ENCODE measurements at regions not wholly inside any gene's neighbourhood (a gene's known extent, or its start where the extent isn't known, plus 50 kb on each side); places are given as distances from the start of the nearest gene placed in this dataset.
A peak's percentile ranks its signal among the peaks of the same experiment; 100 is the strongest.

GRCh38 chr10:29857843-29858701 is 201.3 kb downstream of the JCAD start:
- H3K27me3 ChIP-seq, result no peaks in the 10 kb centered on the region
- WGBS, result 26% methylated on average over 11 of the region's 11 CpGs
- no peaks in the 10 kb centered on the region for H3K9me3 ChIP-seq
- no peak overlapping the region for H3K27ac ChIP-seq
- H3K4me3 ChIP-seq, result no peak overlapping the region
- DNase-seq (ENCODE audit: low spot score in 2 of 2), result peak in 1 of 2 donors; percentile 71
- peaks cover 61% of the 10 kb centered on the region for H3K4me1 ChIP-seq
- peak; percentile 42 to 55 for TF ChIP-seq CTCF (IDR thresholded peaks at IDR 0.05)
- no peak for TF ChIP-seq EP300 (IDR thresholded peaks at IDR 0.05)
- H3K36me3 ChIP-seq, result no peaks in the 10 kb centered on the region

GRCh38 chr10:29856295-29856694 is 203.1 kb downstream of the JCAD start:
- TF ChIP-seq POLR2A (IDR thresholded peaks at IDR 0.05) (no peak), EP300 (IDR thresholded peaks at IDR 0.05) (no peak), POLR2AphosphoS5 (IDR thresholded peaks at IDR 0.05) (no peak), CTCF (IDR thresholded peaks at IDR 0.05) (no peak)
- Histone ChIP-seq H3K4me1 (peaks cover 46% of the 10 kb centered on the region), H3K9me3 (no peaks in the 10 kb centered on the region), H3K36me3 (no peaks in the 10 kb centered on the region), H3K27ac (no peak overlapping the region), H3K4me3 (no peak overlapping the region), H3K27me3 (no peaks in the 10 kb centered on the region)
- DNase-seq (ENCODE audit: low spot score in 2 of 2), result no peak
- 98% methylated on average over 3 of the region's 3 CpGs for WGBS

GRCh38 chr10:29853913-29854312 is 205.5 kb downstream of the JCAD start:
- no peak for DNase-seq (ENCODE audit: low spot score in 2 of 2)
- TF ChIP-seq POLR2AphosphoS5 (IDR thresholded peaks at IDR 0.05), result no peak
- TF ChIP-seq CTCF (IDR thresholded peaks at IDR 0.05), result no peak
- TF ChIP-seq POLR2A (IDR thresholded peaks at IDR 0.05), result no peak
- TF ChIP-seq EP300 (IDR thresholded peaks at IDR 0.05), result no peak
- H3K27ac ChIP-seq, result no peak overlapping the region
- 55% methylated on average over 4 of the region's 4 CpGs for WGBS
- H3K4me3 ChIP-seq, result no peak overlapping the region
- peaks cover 37% of the 10 kb centered on the region for H3K4me1 ChIP-seq
- H3K36me3 ChIP-seq, result no peaks in the 10 kb centered on the region
- H3K9me3 ChIP-seq, result no peaks in the 10 kb centered on the region
- H3K27me3 ChIP-seq, result no peaks in the 10 kb centered on the region

GRCh38 chr10:29851241-29851640 is 208.1 kb downstream of the JCAD start:
- TF ChIP-seq POLR2A (IDR thresholded peaks at IDR 0.05) (no peak), EP300 (IDR thresholded peaks at IDR 0.05) (no peak), CTCF (IDR thresholded peaks at IDR 0.05) (no peak), POLR2AphosphoS5 (IDR thresholded peaks at IDR 0.05) (no peak)
- 90% methylated on average over 5 of the region's 5 CpGs for WGBS
- H3K4me1 ChIP-seq, result peaks cover 26% of the 10 kb centered on the region
- no peaks in the 10 kb centered on the region for H3K9me3 ChIP-seq
- no peak for DNase-seq (ENCODE audit: low spot score in 2 of 2)
- H3K27me3 ChIP-seq, result no peaks in the 10 kb centered on the region
- no peak overlapping the region for H3K27ac ChIP-seq
- H3K36me3 ChIP-seq, result no peaks in the 10 kb centered on the region
- no peak overlapping the region for H3K4me3 ChIP-seq

GRCh38 chr10:29850371-29850770 is 209.0 kb downstream of the JCAD start:
- 65% methylated on average over 3 of the region's 3 CpGs for WGBS
- no peak overlapping the region for H3K4me3 ChIP-seq
- H3K36me3 ChIP-seq, result no peaks in the 10 kb centered on the region
- TF ChIP-seq POLR2A (IDR thresholded peaks at IDR 0.05) (no peak), CTCF (IDR thresholded peaks at IDR 0.05) (no peak), EP300 (IDR thresholded peaks at IDR 0.05) (no peak), POLR2AphosphoS5 (IDR thresholded peaks at IDR 0.05) (no peak)
- no peak for DNase-seq (ENCODE audit: low spot score in 2 of 2)
- H3K9me3 ChIP-seq, result no peaks in the 10 kb centered on the region
- no peak overlapping the region for H3K27ac ChIP-seq
- H3K4me1 ChIP-seq, result peaks cover 26% of the 10 kb centered on the region
- H3K27me3 ChIP-seq, result no peaks in the 10 kb centered on the region
